GM18507 (cell line): ENCODE measurements at regions not wholly inside any gene's neighbourhood (a gene's known extent, or its start where the extent isn't known, plus 50 kb on each side); places are given as distances from the start of the nearest gene placed in this dataset.

Source experiments
- DNase-seq: peaks from one replicate; pipeline ENCODE4 v3.0.0; 2011; ENCODE audit warnings: low read depth; ENCODE audit not compliant: insufficient read length; ENCODE audit errors: extremely low spot score
- FAIRE-seq: peaks from 2 replicates; lab custom pipeline; 2011; peaks lifted over from hg19 to GRCh38; lab: Jason Lieb, UNC

DNA sequence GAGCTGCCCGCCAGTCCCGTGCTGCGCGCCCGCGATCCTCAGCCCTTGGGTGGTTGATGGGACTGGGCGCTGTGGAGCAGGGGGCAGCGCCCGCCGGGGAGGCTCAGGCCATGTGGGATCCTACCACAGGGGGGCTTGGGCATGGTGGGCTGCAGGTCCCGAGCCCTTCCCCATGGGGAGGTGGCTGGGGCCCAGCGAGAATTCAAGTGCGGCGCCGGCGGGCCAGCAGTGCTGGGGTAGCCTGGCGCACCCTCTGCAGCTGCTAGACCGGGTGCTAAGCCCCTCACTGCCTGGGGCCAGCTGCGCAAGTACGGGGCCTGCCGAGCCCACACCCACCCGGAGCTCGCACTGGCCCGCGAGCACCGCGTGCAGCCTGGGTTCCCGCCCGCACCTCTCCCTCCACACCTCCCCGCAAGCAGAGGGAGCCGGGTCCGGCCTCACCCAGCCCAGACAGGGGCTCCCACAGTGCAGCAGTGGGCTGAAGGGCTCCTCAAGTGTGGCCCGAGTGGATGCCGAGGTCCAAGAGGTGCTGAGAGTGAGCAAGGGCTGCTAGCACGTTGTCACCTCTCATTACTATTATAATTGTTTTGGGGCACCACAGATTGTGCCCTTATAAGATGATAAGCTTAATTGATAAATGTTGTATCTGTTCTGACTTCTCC, 333.2 kb downstream of the CASP12 start:
- FAIRE-seq (no peak), DNase-seq (no peak)

DNA sequence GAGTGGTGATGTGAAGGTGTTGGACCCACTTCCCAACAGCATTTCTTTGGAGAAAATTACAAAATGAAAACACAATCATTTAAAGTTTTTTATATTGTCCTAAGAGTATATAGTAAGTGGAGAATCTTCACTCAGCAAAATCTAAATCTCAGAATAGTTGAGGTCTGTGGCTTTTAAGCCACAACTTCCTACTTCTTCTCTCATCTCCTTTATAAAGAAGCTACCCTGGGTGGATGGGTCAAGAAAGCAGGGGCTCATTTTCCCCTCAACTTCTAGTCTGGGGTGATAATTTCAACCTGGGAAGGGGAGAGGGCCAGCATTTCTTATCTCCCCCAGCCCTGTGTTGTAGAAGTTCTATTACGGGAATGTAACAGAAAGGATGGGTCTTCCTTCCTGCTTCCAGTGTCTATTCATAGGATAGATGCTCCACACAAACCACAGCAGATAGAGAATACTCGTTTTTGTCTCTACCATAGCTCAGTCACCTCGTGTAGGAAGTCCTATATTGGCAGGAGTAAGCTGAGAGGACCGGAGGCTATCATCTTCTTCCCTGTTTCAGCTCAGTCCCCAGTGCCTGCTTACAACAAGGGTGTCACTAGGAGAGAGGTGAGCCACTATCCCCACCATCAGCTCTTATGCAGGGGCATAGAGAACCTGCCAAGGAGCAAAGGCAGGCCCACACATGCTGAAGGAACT, 341.5 kb downstream of the CASP12 start:
- FAIRE-seq (no peak), DNase-seq (no peak)

DNA sequence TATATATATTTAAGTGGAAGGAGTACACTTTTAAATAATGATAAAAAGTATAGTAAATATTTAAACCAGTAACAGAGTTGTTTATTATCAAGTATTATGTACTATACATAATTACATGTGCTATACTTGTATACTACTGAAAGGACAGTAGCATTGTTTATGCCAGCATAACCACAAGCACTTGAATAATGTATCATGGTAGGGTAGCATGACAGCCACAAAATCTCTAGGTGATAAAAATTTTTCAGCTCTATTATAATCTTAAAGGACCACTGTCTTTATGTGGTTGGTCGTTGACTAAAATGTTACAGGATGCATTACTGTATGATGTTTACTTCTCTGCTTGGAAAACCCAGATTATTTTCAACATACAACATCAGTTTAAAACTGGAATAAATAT, 349.2 kb downstream of the CASP12 start:
- DNase-seq (no peak), FAIRE-seq (no peak)

DNA sequence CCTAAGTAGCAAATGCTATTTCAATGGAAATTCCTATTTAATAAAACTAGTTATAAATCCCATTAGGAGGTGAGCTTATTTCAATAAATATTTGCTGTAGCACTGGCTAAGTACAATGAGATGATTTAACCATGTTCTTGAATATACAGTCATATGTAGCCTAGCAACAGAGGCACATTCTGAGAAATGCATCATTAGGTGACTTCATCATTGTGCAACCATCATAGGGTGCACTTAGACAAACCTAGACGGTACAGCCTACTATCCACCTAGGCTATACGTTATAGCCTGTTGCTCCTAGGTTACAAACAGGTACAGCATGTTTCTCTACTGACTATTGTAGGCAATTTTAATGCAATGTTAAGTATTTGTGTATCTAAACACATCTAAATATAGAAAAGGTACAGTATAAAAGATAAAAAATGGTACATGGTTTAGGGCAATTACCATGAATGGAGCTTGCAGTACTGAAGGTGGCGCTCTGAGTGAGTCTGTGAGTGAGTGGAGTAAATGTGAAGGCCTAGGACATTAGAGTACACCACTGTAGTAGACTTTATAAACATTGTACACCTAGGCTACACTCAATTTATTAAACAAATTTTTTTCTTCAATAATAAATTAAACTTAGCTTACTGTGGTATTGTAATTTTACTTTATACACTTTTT, 350.1 kb downstream of the CASP12 start:
- no peak for FAIRE-seq
- DNase-seq, result no peak

DNA sequence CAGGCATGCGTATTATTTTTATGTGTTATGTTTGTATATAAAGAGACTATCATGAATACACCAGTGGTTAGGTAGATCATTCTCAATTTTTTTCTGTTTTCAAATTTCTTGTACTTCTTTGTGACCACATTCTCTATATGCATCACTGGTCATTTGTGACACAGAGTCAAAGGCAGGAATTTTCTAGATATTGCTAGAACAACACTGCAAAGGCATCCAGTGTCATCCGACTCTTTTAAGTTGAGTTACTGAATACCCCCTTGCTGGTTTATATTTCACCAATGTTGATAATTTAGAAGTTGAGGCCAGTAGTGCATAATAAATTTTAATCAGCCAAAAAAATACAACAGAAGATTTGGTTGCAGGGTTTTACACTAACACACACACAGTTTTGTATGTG, 351.8 kb downstream of the CASP12 start:
- no peak for DNase-seq

DNA sequence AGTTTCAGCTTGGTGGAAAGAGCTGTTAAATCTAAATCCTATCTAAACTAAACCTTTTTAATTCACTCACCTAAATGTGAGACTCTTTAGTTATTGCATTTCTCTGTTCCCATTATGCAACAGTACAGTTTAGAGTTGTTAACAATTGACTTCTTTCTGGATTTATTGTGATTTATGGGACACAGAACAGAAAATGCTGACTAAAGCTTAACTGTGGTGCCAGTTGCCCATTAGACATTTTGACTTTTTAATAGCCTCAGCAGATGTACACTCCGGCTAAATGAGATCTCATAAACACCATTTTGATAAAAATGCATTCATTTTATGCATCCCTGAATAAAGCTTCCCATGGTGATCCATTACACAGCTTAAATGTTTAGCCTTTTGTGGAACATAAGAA, 356.6 kb downstream of the CASP12 start:
- DNase-seq, result no peak
- no peak for FAIRE-seq

More for the DNA sequence above, 351.8 kb downstream of the CASP12 start:
- no peak for FAIRE-seq

DNA sequence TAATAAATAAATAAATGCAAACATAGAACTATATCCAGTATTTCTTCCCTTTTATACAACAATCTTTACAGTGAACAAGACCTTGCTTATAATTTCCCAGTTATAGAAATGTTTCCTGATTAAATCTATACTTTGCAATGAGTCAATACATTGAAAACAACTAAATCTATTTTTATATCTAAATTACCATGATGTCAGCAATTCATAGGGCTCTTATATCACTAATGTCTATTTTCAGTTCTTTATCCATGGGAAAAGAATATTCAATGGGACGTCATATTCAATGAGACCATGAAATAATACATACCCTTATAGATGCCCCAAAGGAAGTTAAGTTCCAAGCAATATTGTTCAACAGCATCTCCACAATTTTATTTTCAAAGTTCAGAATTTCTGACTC, 359.9 kb downstream of the CASP12 start:
- DNase-seq (no peak), FAIRE-seq (no peak)

DNA sequence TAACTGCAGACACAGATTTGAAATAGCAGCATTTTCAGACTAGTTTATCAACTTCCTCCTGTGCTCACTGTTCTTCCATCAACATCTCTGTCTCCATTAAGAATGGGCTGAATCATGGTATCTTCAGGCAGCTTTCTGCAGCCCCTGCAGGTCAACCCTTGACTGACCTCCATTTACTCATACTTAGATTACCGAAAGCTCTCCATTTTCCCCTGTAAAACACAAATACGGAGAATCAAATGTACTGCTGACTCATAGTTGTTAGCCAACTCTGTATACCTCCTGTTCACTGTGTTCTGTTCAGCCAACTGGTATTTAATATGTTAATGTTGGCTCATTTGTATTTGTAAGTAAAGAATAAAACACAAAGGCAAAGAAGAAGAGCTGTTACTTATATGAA, 364.0 kb downstream of the CASP12 start:
- FAIRE-seq (no peak), DNase-seq (no peak)

DNA sequence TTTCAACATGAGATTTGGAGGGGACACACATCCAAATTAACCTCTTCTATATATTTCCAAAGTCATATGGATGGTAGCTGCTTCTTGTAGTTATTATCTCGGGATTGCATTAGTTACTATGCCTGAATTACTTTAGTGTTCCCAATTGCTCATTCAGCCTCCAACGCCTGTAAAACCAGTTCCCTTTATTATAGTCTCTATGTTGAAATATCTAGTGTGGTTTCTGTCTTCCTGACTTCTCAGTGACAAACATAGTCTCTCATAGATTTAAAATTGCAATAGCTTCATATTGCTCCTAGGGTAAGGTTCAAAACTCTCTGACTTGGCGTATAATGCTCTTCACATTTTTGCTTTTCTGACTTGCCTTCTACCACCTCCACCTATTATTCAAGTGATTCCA, 366.4 kb downstream of the CASP12 start:
- DNase-seq (no peak), FAIRE-seq (no peak)

DNA sequence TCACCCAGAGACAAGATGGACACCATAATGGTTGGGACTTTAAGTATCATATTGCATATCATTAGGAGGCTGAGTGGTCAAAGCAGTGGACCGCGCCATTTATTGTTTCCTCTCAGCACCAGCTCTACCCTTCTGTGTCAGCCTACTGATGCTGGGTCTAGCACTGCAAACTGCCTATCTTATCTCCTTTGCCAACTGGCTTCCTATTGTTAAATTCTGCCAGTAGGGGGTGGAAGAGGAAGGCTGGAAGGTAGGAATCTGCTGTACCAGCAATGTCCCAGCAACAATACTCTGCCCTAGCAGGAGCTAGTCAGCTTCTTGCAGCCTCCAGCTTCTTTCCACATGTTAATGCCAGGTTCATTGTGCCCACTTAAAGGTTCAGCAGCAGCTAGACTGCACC, 367.1 kb upstream of the PDGFD start:
- DNase-seq (no peak), FAIRE-seq (no peak)

DNA sequence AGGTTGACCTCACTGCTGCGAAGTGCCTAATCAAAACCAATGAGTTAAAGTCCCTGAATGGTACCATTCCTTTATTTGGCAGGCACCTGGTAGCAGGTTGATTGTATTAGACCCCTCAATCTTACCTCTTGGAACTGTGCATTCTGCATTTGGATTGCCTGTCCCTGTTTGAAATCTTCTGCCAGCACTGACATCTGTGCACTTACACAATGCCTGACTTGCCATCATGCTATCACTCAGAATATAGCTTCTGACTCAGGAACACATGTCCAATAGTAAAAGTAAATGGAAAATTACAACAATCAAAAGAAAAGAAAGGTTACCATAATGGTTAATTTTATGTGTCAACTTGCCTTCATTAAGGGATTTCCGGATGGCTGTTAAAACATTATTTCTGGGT, 366.0 kb upstream of the PDGFD start:
- DNase-seq (no peak), FAIRE-seq (no peak)

DNA sequence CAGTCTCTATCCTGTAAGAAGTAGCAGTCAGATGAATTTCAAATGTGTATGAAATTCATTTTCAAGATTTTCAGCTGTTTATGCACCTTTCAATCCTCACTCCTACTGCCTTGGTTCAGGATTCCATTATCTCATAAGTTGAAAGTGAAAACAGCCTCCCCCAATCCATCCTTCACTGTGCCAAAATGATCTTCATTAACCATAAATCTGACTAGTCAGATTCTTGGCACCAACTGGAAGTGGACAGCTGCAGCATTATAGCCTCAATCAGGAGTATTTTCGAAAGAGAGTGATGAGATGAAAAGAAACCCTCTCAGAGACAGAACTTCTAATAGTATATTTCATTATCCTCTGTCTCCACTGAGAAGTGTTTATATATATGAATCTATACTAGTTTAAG, 365.3 kb upstream of the PDGFD start:
- DNase-seq (no peak), FAIRE-seq (no peak)

DNA sequence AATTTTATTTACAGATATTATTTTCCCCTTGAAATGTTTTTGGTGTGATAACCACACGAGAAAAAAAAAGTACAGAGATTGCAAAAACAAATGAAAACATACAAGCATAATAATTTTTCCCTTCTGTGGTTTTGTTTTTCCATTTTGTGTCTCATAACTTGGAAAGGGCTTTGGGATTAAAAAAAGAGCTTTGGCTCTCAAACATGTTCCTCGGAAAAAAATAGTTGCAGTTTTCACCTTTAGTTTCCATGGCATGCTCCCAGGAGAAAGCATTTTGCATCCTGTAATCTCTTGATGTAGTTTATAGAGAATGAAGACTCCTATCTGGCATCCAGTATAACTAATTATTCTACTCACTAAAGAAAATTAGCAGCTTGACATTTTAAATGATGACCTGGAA, 362.1 kb upstream of the PDGFD start:
- no peak for FAIRE-seq

DNA sequence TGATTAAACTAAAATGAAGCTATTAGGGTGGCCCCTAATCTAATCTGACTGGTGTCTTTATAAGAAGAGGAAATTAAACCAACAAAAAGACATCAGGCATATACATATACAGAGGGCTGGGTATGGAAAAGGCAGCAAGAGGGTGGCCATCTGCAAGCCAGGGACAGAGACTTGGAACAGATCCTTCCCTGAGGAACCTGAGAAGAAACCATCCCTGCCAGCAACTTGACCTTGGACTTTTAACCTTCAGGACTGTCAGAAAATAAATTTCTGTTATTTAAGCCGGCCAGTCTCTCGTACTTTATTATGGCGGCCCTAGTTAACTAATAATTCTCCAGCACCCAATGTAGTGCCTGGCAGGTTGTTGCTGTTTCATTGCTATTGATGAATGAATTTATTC, 361.5 kb upstream of the PDGFD start:
- FAIRE-seq, result no peak
- DNase-seq, result no peak

More for the DNA sequence above, 362.1 kb upstream of the PDGFD start:
- no peak for DNase-seq

DNA sequence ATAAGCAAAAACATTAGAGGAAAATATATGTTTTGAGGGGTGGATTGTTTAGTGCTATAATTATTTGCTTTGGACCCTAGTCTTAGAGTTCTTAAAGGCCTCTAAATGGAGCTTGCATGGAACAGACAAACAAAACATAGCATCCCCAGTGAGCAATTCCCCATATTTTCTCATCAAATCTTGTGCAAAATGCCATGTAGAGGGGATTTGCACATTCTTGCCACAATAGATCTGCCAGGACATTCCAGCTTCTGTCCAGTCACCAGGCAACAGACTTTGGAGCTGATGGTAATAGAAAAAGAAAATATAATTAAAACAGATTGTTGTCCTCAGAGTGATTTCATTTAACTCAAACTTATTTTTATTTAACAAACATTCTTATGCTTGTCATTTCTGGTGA, 360.3 kb upstream of the PDGFD start:
- FAIRE-seq, result no peak
- no peak for DNase-seq

DNA sequence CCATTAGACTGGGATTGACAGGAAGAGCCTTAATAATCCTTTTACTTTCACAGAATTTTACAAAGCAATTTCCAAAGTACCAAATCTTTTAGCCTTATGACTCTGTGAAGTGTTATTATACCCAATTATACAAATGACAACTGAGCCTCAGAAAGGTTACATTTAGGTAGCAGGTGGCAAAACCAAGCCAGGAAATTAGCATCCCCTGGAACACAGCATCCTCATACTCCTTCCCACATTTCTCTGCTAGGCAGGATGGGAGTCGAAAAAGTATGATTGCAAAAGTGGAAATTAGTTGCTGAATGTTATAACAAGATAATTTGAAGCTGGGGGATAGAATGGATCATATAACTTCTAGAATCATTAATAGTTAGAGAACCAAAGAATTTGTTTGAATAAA, 359.7 kb upstream of the PDGFD start:
- FAIRE-seq, result no peak

DNA sequence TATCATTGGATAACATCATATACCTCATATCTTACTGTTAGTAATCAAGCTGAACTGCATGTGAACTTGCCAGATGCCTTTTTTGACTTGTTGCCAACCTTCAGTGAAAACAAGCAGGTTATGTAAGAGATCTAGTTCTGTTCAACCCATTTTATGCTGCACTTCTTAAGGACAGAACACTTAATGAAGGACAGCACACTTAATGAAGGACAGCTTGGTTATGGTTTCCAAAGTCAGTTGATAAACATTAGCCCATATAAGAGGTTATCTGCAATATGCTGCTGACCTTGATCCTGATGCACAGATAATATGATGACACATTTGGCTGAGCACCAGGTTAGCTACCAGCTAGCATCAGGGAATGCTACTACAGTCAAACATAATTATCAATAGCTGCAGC, 358.7 kb upstream of the PDGFD start:
- FAIRE-seq, result no peak
- no peak for DNase-seq

More for the DNA sequence above, 359.7 kb upstream of the PDGFD start:
- DNase-seq, result no peak

DNA sequence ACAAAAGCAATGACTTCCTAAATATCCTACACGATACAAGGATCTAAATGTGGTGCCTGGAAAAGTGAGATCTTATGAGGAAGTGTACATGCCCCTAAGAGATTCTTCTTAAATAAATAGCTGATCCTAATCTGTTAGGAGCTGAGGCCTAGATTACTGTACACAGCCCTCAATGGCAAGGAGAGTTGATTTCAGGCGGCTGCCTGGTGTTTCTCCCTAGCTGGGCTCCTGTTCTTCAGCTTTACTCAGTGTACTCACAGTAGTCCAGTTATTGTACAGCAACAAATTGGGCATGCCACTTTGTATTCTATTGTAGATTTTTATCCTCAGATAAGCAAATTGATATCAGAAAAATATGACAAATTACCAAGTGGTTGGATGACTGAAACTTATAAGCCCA, 358.2 kb upstream of the PDGFD start:
- FAIRE-seq (no peak), DNase-seq (no peak)

DNA sequence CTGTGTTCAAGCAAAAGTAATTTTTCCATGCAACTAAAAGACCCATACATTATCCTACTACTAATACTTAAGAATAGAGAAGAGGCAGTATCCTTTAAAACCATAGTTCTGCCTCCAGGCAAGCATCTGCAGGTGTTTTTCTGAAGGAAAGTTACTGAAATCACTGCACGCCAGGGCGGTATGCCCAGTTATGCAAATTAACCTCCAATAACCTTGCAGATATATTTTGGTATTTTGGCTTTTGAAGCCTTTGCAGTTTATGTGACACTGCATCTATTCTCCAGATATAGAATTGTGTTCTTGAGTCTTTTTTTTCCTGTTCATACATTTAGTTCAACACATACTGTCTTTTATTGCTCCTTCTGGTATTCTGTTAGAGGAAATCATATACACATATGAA, 346.2 kb upstream of the PDGFD start:
- FAIRE-seq, result no peak
- DNase-seq, result no peak

DNA sequence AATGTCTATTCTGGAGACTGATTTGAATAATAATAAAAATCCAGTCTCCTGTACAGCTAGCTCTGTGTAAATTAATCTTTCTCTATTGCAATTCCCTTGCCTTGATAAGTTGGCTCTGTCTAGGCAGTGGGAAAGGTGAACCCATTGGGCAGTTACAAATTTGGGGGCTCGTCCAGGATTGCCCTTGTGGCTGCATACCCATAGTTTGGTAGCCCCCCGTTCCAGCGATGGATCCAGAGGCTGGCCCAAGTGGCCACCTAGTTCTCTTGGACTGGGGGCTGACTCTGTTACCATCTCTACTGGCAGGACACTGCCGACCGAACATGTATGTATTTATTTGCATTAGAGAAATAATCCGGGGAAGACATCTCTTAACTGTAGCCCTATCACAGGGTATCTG, 326.2 kb upstream of the PDGFD start:
- FAIRE-seq (no peak), DNase-seq (no peak)

DNA sequence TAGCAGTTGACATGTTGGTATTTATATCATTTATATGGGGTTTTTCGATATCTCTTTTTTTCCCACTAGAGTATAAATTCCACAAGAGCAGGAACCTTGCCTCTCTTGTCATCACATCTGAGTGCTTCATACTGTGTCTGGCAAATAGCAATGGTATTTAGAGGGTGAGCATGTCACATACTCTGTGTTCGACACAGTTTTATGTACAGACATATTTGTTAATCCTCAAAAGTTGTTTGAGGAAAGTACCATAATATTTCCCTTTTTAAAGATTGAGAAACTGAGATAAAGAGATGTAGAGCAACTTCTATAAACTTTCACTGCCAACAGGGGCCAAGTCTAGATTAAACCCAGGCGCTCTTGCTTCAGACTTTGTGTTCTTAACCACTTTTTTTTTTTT, 324.6 kb upstream of the PDGFD start:
- DNase-seq, result no peak
- FAIRE-seq, result no peak
